Retinal pigment epithelial cell (primary cell): ENCODE measurements at regions not wholly inside any gene's neighbourhood (a gene's known extent, or its start where the extent isn't known, plus 50 kb on each side); places are given as distances from the start of the nearest gene placed in this dataset.

Experiments
- DNase-seq: peaks from one replicate; pipeline ENCODE4 v3.0.0-alpha.2; 2010; ENCODE audit warnings: low read depth
- H3K4me3 ChIP-seq: 2 replicates; pipeline ENCODE4 v1.5.1; 2011; ENCODE audit warnings: mild to moderate bottlenecking, low read length, control low read depth, moderate library complexity
- CTCF ChIP-seq: conservative IDR thresholded peaks from 2 replicates; pipeline ENCODE4 v1.5.1; 2011; ENCODE audit warnings: low read depth, low read length, control low read depth, inconsistent platforms

DNA sequence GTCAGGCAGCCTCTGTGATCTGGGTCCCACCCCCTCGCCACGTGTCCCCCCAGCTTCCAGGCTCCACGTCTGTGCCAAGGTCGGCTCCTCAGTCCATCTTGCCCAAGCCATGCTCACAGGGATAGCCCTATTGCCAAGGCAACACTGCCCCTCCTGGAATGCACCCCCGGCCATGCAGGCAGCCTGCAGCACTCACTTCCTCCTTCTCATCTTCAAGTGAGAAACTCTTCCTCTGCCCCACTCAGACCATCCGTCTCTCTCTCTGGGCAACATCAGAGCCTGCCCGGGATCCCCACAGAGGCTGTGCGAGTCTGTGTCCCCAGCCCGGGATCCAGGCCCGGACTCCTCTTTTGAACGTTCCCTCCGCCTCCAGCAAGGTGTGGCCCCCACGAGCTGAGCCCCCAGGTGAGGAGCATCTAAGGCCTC is 852.3 kb downstream of the BRD1 start:
- no peak for DNase-seq
- no peak overlapping the region for H3K4me3 ChIP-seq
- no peak for TF ChIP-seq CTCF

- H3K4me3 ChIP-seq, result no peak overlapping the region
- DNase-seq, result no peak
- TF ChIP-seq CTCF, result no peak
These were observed 853.0 kb downstream of the BRD1 start for GRCh38 chr22:48974443-48975315.

DNA sequence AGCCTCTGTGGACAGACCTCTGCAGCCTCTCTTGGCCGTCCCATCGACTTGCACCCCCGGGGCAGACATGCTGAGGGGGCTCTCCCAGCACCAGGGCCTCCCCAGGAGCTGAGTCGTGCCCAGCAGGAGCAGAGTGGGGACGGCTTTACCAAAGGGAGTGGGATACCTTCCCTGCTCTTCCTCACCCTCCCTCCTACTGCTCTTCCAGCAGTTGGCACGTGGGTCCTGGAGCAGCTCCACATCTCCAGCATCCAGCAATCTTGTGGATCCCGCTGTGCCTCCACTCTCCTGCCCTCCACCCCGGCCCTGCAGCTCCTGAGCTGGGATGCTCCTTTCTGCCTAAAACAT is 854.0 kb downstream of the BRD1 start:
- DNase-seq, result no peak
- TF ChIP-seq CTCF, result no peak
- no peak overlapping the region for H3K4me3 ChIP-seq

DNA sequence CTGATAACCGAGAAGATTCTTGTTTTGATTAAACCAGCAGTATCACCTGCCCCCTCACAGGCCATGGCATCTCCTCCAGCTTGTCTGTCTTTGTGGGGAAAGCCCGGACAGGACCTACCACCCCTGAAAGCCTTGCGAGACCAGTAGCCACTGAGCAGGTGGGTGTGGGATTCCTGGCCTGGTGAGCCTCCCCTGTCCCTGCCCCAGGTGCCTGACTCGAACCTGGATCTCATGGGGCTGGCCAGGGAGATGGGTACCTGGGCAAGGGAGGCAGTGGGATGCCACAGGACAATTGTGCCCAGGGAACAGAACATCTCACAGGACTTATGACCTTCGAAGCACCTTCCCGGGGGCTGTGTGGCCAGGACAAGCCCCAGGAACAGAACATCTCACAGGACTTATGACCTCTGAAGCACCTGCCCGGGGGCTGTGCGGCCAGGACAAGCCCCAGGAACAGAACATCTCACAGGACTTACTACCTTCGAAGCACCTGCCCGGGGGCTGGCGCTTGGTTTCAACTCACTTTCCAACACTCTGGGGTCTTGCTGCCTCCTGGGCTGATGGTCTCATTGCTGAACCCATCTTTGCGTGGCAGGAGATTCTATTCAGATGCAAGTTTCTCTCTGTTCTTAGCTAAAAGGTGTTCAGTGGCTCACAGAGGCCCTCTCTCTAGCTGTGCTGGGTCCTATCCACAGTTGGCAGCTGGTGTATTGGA is 854.5 kb downstream of the BRD1 start:
- H3K4me3 ChIP-seq, result no peak overlapping the region
- DNase-seq, result no peak
- TF ChIP-seq CTCF, result no peak

DNA sequence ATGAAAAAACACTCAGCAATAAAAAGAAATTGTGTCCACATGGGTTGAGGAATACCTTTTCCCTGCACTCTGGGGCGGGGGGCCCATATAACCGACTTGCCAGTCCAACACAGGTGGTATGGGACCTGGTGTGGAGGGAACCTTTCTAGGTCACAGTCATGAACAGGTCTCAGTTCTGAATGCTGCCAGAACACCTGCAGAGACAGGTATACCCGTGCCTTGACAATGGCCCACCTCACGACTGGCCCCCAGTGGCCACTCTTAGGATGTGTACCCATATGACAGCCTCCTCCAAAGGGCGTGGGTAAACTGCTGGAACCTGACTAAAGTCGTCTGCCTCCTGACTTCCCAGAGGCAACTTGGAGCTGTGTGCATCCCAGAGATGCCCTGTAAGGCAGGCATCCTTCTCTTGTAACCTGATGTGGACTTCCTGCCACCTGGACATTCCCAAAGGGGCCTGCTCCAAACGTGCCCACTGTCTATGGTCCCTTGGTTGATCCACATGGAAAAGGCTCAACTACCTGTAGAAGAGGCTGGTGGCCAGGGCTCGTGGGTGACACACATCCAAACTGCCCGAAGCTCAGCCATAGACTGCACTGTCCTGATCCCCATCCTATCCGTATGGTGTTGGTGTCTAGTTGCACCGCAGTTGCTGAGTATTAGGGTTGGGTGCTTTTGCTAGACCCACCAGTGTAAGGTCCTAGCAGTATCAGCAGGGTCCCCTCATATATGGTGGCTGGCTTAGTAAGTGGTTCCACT is 859.3 kb downstream of the BRD1 start:
- DNase-seq, result no peak
- no peak for TF ChIP-seq CTCF
- H3K4me3 ChIP-seq, result no peak overlapping the region

GRCh38 chr22:48963405-48963804 is 864.3 kb downstream of the BRD1 start:
- no peak for TF ChIP-seq CTCF
- no peak for DNase-seq
- H3K4me3 ChIP-seq, result no peak overlapping the region
